ENCODE measurements at regions not wholly inside any gene's neighbourhood (a gene's known extent, or its start where the extent isn't known, plus 50 kb on each side); places are given as distances from the start of the nearest gene placed in this dataset.

DNA sequence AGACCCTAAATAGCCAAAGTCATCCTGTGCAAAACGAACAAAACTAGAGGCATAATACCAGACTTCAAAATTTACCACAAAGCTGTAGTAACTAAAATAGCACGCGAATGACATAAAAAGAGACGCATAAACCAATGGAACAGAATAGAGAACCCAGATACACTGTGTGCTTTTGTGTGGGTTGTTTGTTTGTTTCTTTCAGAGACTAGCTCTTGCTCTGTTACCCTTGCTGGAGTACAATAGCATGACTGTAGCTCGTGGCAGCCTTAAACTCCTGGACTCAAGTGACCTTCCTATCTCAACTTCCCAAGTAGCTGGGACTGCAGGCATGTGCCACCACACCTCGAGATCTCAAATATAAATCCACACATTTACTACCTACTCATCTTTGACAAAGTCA lies 1314.6 kb upstream of the GBE1 start:
- no peak for FAIRE-seq

- no peak for FAIRE-seq
Measured at GRCh38 chr3:83074485-83074884, 1313.0 kb upstream of the GBE1 start.

GRCh38 chr3:83065851-83066460 lies 1304.5 kb upstream of the GBE1 start:
- FAIRE-seq, result no peak

GRCh38 chr3:83063446-83063845 lies 1302.0 kb upstream of the GBE1 start:
- FAIRE-seq, result no peak

- no peak for FAIRE-seq
Measured at GRCh38 chr3:83048556-83048955, 1287.1 kb upstream of the GBE1 start.

- no peak for FAIRE-seq
Measured at GRCh38 chr3:83039422-83039821, 1278.0 kb upstream of the GBE1 start.

- FAIRE-seq, result no peak
Measured at GRCh38 chr3:83035704-83036010, 1274.2 kb upstream of the GBE1 start.

- no peak for FAIRE-seq
Measured at GRCh38 chr3:83034806-83035703, 1273.6 kb upstream of the GBE1 start.

DNA sequence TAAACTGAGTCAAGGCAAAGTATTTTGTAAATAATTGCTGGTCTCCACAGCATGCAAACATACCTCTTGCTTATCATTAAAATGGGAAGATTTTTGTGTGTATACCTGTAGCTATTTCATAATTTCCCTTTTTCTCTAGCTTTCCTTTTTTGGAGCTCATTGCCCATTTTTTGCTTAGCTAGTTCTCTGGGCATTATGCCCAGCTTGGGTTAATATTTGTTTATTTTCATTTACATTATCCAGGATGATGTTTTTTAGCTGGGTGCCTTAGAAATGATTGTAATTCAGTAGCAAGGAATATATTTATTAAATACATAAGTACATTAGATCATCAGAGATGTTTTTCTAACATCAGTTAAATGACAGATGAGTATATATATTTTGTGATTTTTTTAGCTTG lies 1271.7 kb upstream of the GBE1 start:
- FAIRE-seq, result no peak

- no peak for FAIRE-seq
Measured at GRCh38 chr3:83023086-83023485, 1261.6 kb upstream of the GBE1 start.

DNA sequence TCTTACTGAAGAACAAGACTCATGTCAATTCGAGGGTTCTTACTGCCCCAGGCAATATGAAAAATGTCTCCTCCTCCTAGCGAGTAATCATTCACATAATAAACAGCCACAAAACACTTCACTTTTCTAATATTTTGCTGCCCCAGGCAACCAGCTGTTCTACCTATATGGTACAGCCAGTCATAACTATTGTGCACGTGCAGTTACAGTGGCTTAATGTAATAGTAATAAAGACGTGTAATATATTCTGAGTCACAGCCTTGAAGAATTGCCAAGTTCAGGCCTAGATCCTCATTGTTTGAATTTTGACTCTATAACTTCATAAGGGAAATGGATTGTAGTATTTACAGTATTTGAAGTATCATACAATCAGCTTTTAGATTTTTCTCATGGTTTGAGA lies 1250.0 kb upstream of the GBE1 start:
- FAIRE-seq, result no peak

GRCh38 chr3:83003917-83004316 lies 1242.5 kb upstream of the GBE1 start:
- no peak for FAIRE-seq

GRCh38 chr3:83002869-83003445 lies 1241.5 kb upstream of the GBE1 start:
- FAIRE-seq, result no peak

GRCh38 chr3:82999777-83000176 lies 1238.3 kb upstream of the GBE1 start:
- no peak for FAIRE-seq

- no peak for FAIRE-seq
Measured at GRCh38 chr3:82978368-82978767, 1216.9 kb upstream of the GBE1 start.

DNA sequence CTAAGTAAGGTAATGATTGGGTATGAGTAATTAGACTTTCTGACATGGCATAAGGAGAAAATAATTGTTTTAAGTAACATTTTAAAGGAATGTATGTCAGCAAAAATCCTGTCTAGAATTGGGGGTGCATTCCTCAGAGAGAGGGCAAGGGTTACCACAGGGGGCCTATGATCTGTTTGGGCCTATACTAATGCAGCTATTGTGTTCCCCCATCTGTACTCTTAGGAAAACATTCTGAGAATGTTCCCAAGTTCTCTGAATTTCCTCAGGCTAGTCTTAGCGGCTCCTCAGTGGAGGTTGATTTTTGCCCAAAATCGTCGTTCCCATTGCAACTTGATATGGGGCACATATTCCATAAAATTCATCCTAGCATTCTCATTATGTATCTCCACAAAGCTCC lies 1216.4 kb upstream of the GBE1 start:
- FAIRE-seq, result no peak

GRCh38 chr3:82973791-82974190 lies 1212.3 kb upstream of the GBE1 start:
- FAIRE-seq, result no peak

DNA sequence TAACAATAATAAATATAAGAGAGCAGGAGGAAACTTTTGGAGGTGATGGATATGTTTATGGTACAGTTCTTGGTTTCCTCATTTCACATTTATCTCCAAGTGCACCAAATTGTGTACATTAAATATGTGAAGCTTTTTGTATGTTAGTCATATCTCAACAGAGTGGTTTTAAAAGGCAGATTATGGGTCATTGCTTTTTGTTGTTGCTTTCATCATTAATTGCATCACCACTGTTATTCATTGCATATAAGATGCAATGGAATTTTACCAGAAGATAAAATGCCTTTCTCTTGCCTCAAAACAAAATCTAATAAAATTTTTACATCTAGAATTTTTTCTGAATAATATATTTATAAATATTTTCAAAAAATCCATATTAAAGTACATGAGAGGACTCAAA lies 1198.9 kb upstream of the GBE1 start:
- FAIRE-seq, result no peak

DNA sequence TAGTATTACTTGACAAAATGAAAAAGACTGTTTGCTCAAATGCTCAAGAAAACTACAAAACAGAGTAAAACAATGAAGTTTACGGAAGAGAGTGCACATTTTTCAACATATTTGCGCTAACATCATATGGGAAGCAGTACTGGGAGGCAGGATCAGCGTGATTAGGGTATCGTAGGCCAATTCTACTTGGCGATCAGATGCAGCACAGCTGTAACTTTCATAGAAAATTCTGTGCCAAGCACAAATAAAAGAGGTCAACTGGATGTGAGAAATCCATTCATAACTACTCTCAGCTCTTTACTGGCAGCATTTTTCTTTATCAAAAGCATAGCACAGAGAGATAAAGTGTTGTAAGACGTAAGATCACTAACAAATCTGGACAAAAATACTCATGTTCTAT lies 1196.3 kb upstream of the GBE1 start:
- FAIRE-seq, result no peak

GRCh38 chr3:82957079-82957478 lies 1195.6 kb upstream of the GBE1 start:
- no peak for FAIRE-seq

GRCh38 chr3:82954486-82954885 lies 1193.0 kb upstream of the GBE1 start:
- no peak for FAIRE-seq

GRCh38 chr3:82942041-82942440 lies 1180.6 kb upstream of the GBE1 start:
- FAIRE-seq, result no peak

- no peak for FAIRE-seq
Measured at GRCh38 chr3:82940124-82940523, 1178.7 kb upstream of the GBE1 start.

GRCh38 chr3:82939491-82940097 lies 1178.1 kb upstream of the GBE1 start:
- no peak for FAIRE-seq
